ENCODE measurements at regions not wholly inside any gene's neighbourhood (a gene's known extent, or its start where the extent isn't known, plus 50 kb on each side); places are given as distances from the start of the nearest gene placed in this dataset.

- no peaks in the 10 kb centered on the region for H3K9me3 ChIP-seq (ENCODE audit: severe bottlenecking)
- DNase-seq (ENCODE audit: low spot score) (no peak), ATAC-seq (ENCODE audit: low read depth) (no peak)
- no peaks in the 10 kb centered on the region for H3K4me1 ChIP-seq (ENCODE audit: insufficient read depth, poor library complexity, severe bottlenecking)
- H3K36me3 ChIP-seq (ENCODE audit: low read depth) = no peaks in the 10 kb centered on the region
- TF ChIP-seq, protein P1, sequence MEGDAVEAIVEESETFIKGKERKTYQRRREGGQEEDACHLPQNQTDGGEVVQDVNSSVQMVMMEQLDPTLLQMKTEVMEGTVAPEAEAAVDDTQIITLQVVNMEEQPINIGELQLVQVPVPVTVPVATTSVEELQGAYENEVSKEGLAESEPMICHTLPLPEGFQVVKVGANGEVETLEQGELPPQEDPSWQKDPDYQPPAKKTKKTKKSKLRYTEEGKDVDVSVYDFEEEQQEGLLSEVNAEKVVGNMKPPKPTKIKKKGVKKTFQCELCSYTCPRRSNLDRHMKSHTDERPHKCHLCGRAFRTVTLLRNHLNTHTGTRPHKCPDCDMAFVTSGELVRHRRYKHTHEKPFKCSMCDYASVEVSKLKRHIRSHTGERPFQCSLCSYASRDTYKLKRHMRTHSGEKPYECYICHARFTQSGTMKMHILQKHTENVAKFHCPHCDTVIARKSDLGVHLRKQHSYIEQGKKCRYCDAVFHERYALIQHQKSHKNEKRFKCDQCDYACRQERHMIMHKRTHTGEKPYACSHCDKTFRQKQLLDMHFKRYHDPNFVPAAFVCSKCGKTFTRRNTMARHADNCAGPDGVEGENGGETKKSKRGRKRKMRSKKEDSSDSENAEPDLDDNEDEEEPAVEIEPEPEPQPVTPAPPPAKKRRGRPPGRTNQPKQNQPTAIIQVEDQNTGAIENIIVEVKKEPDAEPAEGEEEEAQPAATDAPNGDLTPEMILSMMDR (IDR thresholded peaks at IDR 0.05; ENCODE audit: poor library complexity, severe bottlenecking) = no peak
- H3K27me3 ChIP-seq (ENCODE audit: insufficient read depth, poor library complexity, severe bottlenecking) = no peaks in the 10 kb centered on the region
- no peak overlapping the region for H3K27ac ChIP-seq (ENCODE audit: poor library complexity, severe bottlenecking)
- H3K4me3 ChIP-seq (ENCODE audit: severe bottlenecking) = no peak overlapping the region
These were observed 74.2 kb upstream of the TMEM170B start for GRCh38 chr6:11463398-11463780.

GRCh38 chr6:11462742-11463397, 74.7 kb upstream of the TMEM170B start:
- ATAC-seq (ENCODE audit: low read depth) (no peak), DNase-seq (ENCODE audit: low spot score) (no peak)
- TF ChIP-seq, protein P1 (IDR thresholded peaks at IDR 0.05; ENCODE audit: poor library complexity, severe bottlenecking) = no peak
- Histone ChIP-seq H3K36me3 (ENCODE audit: low read depth) (no peaks in the 10 kb centered on the region), H3K9me3 (ENCODE audit: severe bottlenecking) (no peaks in the 10 kb centered on the region), H3K4me1 (ENCODE audit: insufficient read depth, poor library complexity, severe bottlenecking) (no peaks in the 10 kb centered on the region), H3K4me3 (ENCODE audit: severe bottlenecking) (no peak overlapping the region), H3K27ac (ENCODE audit: poor library complexity, severe bottlenecking) (no peak overlapping the region), H3K27me3 (ENCODE audit: insufficient read depth, poor library complexity, severe bottlenecking) (no peaks in the 10 kb centered on the region)

DNA sequence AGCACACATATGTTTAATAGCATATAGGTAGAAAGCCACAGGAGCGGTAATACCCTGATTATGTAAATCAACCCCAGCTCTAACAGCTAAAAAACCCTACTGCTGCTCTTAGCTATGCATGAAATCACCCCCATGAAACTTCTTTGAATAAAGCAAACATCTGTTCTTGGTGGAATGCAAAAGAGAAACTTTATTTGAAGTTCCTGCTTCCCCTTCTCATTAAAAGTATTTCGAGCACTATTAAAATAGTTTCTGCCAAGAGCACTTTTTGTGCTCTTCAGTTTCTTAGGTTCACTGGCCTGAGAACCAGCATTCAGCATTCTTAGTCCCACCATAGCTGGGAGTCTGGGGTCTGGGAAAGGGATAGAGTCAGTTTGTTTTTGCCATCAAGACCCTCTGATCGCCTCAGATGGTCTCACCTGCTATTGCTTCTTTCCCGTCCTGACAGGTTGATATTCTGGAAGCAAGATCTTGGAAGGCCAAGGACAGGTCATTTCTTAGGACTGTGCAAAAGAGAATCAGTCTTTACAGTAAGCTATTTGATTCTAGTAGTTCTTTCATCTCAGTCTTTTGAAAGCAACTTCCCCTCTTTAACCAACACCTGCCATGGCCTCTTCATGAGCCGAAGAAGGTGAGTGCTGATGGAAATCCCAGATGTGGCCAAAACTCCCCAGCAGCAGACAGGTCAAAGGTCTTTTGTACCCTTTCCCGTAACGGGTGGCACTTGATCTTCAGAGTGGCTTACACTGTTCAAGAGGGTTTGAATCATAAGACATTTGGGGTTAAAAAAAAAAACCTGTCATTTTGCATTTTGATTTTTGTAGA, 76.5 kb upstream of the TMEM170B start:
- Histone ChIP-seq H3K4me1 (ENCODE audit: insufficient read depth, poor library complexity, severe bottlenecking) (no peaks in the 10 kb centered on the region), H3K36me3 (ENCODE audit: low read depth) (no peaks in the 10 kb centered on the region), H3K4me3 (ENCODE audit: severe bottlenecking) (no peak overlapping the region), H3K27me3 (ENCODE audit: insufficient read depth, poor library complexity, severe bottlenecking) (no peaks in the 10 kb centered on the region), H3K27ac (ENCODE audit: poor library complexity, severe bottlenecking) (no peak overlapping the region), H3K9me3 (ENCODE audit: severe bottlenecking) (no peaks in the 10 kb centered on the region)
- TF ChIP-seq, protein P1 (IDR thresholded peaks at IDR 0.05; ENCODE audit: poor library complexity, severe bottlenecking) = no peak
- ATAC-seq (ENCODE audit: low read depth) = no peak
- DNase-seq (ENCODE audit: low spot score) = no peak

DNA sequence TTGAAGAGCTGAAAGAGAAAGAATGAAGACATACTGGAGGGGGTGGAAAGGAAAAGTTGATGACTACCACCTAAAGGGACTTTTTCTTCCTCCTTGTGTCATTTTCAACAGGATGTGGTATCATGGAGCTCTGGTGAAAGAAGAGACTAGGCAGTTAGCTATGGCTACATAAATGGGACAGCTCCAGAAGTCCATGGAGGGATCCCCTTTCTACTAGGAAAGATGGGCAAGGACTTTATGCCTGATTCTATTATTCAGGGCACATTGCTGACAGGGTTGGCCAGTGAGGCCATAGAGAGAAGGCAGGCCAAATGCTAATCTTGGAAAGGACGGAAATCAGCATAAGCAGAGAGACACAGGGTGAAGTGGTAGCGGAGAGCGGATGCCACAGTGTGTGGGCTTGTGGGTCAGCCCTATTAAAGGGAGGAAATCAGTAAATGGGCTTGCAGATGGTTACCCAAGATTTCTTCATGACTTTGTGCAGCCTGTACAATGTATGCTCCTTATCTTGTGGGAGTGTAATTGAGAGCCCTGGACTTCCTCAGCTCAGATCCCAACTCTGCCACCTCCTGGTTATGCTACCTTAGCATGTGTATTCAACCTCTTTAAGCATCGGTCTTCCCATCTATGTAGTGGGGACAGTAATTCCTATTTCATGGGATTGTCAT, 77.4 kb upstream of the TMEM170B start:
- no peak for DNase-seq (ENCODE audit: low spot score)
- ATAC-seq (ENCODE audit: low read depth) = no peak
- no peak overlapping the region for H3K4me3 ChIP-seq (ENCODE audit: severe bottlenecking)
- H3K9me3 ChIP-seq (ENCODE audit: severe bottlenecking) = no peaks in the 10 kb centered on the region
- H3K36me3 ChIP-seq (ENCODE audit: low read depth) = no peaks in the 10 kb centered on the region
- no peaks in the 10 kb centered on the region for H3K4me1 ChIP-seq (ENCODE audit: insufficient read depth, poor library complexity, severe bottlenecking)
- TF ChIP-seq, protein P1 (IDR thresholded peaks at IDR 0.05; ENCODE audit: poor library complexity, severe bottlenecking) = no peak
- no peak overlapping the region for H3K27ac ChIP-seq (ENCODE audit: poor library complexity, severe bottlenecking)
- H3K27me3 ChIP-seq (ENCODE audit: insufficient read depth, poor library complexity, severe bottlenecking) = no peaks in the 10 kb centered on the region
